GM19467 (cell line): ENCODE measurements at regions not wholly inside any gene's neighbourhood (a gene's known extent, or its start where the extent isn't known, plus 50 kb on each side); places are given as distances from the start of the nearest gene placed in this dataset.
A peak's percentile ranks its signal among the peaks of the same experiment; 100 is the strongest.
"Not testable (repeated sequence)": the region's sequence is repeated elsewhere in the genome, so short reads cannot be mapped to it uniquely, and the experiment has no call there.

Experiments
- ATAC-seq: cut with Tn5 transposase; IDR thresholded peaks from one replicate; pipeline ENCODE4 v1.9.1; 2021; ENCODE audit warnings: mild to moderate bottlenecking, moderate library complexity; ENCODE audit not compliant: unreplicated experiment

- no peak for ATAC-seq
Observed at GRCh38 chr19:28076628-28077027, 1136.3 kb downstream of the UQCRFS1 start.

- no peak for ATAC-seq
Observed at GRCh38 chr19:28075229-28075628, 1137.7 kb downstream of the UQCRFS1 start.

GRCh38 chr19:28074773-28075172 is 1138.2 kb downstream of the UQCRFS1 start:
- peak; percentile 72 for ATAC-seq

DNA sequence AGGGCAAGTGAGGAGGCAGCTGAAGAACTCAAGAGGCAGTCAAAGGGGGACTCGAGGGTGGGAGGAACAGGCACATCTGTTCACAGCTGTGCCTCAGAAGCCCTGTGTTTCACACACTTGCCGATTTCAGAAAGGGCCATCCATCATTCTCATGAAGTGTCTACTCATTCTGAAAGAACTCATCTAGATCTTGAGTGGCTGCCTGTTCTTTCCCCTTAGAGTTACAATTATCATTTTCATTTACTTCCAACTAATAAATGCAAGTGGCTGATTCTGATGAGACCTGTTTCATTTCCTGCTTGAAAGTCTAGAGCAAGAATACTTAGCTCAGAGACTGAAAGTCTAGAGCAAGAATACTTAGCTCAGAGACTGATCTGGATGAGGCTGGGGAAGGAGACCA is 1145.1 kb downstream of the UQCRFS1 start:
- no peak for ATAC-seq

GRCh38 chr19:28066988-28067387 is 1146.0 kb downstream of the UQCRFS1 start:
- ATAC-seq, result no peak

- no peak for ATAC-seq
Observed at GRCh38 chr19:28066161-28066560, 1146.8 kb downstream of the UQCRFS1 start.

- ATAC-seq, result no peak
Observed at GRCh38 chr19:28065026-28065425, 1147.9 kb downstream of the UQCRFS1 start.

- no peak for ATAC-seq
Observed at GRCh38 chr19:28063702-28064101, 1149.2 kb downstream of the UQCRFS1 start.

DNA sequence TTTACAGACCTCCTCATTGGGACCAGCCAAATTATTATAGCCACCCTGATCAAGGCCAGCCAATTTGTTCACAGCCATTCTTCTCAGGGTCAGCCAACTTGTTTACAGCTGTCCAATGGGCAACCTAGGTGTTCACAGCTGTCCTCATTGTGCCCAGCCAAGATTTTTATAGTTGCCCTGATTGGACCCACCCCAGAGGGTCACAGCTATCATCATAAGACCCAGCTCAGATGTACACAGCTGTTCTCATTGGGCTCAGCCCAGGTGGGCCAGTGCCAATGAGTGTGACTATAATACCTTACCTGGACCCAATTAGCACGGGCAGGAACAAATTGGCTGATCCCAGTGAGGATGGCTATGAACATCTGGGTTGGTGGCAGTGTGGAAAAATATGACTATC is 1151.8 kb downstream of the UQCRFS1 start:
- no peak for ATAC-seq

- ATAC-seq, result not testable (repeated sequence)
Observed at GRCh38 chr19:28057026-28057425, 1155.9 kb downstream of the UQCRFS1 start.

DNA sequence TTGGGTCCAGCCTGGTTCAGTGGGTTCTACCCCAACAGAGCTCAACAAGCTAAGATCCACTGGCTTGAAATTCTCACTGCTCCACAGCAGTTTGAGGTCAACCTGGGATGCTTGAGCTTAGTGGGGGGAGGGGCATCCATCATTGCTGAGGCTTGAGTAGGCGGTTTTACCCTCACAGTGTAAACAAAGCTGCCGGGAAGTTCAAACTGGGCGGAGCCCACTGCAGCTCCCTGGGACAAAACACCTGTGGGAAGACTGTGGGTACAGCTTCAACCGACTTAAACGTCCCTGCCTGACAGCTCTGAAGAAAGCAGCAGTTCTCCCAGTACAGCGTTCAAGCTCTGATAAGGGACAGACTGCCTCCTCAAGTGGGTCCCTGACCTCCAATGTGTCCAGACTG is 1161.9 kb downstream of the UQCRFS1 start:
- ATAC-seq, result no peak

DNA sequence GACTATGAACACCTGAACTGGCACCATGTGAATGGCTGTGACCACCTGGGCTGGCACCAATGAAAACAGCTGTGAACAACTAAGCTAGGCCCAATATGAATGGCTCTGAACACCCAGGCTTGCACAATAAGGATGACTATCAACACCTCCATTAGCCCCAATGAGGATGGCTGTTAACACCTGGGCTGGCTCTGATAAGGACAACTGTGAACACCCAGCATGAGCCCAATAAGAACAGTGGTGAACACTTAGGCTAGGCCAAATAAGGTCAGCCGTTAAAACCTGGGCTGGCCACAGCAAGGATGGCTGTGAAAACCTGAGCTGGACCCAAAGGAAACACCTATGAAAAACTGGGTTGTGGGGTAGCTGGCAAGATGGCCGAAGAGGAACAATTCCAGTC is 1163.1 kb downstream of the UQCRFS1 start:
- ATAC-seq, result no peak

DNA sequence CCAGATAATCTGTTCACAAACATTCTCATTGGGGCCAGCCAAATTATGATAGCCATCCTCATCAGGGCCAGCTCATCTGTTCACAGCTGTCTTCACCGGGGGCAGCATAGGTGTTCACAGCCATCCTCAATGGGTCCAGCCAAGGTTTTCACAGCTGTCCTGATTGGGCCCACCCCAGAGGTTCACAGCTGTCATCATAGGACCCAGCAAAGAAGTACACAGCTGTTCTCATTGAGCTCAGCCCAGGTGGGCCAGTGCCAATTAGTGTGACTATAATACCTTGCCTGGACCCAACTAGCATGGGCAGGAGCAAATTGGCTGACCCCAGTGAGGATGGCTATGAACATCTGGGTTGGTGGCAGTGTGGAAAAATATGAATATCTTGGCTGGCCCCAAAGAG is 1166.0 kb downstream of the UQCRFS1 start:
- ATAC-seq, result no peak

DNA sequence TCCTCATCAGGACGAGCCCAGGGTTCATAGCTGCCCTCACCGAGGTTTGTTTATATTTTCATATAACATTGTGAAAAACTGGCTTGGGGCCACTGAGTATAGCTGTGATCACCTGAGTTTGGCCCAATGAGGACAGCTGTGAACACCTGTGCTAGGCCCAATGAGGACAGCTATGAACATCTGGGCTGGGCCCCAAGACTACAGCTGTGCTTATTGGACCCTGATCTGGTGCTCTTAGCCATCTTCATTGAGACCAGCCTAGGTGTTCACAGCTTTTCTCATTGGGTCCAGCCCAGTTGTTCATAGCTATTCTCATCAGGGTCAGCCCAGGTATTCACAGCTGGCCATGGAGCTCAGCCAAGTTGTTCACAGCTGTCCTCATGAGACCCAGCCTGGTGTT is 1167.3 kb downstream of the UQCRFS1 start:
- ATAC-seq, result no peak

DNA sequence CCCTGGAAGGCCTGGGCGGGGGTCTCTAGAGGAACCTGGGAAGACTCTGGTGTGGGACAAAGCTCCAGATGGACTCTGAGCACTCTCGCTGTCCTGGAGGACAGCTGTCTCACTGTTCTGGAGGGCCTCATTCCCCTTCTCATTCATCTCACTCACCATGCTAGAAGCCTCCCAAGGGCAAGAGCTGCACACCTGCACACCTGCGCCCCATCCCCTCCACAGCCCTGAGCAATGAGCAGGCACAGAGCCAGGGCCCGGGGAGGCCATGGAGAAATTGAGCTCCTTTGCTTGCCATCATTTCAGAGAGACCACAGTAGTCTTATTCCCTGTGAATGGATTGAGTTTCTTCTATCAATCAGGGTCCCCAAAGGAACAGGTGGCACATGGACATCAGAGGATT is 1168.5 kb downstream of the UQCRFS1 start:
- no peak for ATAC-seq

GRCh38 chr19:28042516-28042915 is 1170.4 kb downstream of the UQCRFS1 start:
- ATAC-seq, result no peak

GRCh38 chr19:28039677-28040381 is 1173.1 kb downstream of the UQCRFS1 start:
- ATAC-seq, result no peak

GRCh38 chr19:28037186-28037585 is 1175.8 kb downstream of the UQCRFS1 start:
- no peak for ATAC-seq

DNA sequence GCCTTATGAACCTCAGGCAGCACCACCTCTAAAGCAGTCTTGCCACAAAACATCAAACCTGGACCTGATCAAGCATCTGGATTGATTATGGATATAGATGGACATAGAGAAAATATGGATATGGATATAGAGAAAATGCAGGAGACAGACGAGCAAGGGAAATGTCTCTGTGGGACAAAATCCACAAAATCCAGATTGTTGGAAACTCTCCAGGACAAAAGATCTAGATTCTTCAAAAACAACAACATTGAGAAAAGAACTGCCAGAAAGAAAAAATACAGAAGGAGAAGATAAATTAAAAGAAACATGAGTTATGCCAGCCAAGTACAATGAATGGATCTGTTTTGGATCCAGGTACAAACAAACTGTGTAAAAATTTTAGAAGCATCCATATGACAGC is 1176.5 kb downstream of the UQCRFS1 start:
- ATAC-seq, result no peak

DNA sequence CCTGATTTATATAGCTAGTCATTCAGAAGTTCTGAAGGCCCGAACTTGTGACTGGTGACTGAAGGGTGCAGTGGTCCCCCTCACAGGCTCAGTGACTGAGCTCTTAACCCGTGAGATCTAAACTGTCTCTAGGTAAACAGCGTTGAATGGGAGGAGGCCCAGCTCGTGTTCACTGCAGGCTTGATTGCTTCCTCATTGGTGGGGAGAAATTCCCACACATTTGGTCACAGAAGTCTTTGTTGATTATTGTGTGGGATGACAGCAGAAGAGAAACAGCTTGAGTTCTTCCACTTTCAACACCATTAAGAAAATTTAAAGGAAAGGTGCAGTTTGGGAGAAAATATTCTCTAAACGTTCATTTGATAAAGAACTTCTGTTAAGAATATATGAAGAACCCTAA is 1178.0 kb downstream of the UQCRFS1 start:
- ATAC-seq, result no peak

DNA sequence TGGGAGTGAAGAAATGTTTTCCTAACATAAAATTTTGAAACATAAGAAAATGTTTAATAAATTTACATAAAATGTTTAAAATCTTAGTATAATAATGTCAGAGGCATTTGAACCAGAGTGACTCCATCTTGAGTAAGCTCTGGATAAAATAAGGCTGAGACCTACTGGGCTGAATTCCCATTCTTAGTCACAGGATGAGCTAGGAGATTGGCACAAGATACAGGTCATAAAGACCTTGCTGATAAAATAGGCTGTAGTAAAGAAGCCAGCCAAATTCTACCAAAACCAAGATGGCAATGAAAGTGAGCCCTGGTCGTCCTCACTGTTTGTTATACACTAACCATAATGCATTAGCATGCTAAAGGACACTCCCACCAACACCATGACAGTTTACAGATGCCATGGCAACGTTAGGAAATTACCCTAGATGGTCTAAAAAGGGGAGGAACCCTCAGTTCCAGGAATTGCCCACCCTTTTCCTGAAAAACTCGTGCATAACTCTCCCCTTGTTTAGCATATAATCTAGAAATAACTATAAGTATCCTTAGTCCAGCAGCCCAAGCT is 1184.0 kb downstream of the UQCRFS1 start:
- no peak for ATAC-seq

GRCh38 chr19:28027116-28027515 is 1185.8 kb downstream of the UQCRFS1 start:
- no peak for ATAC-seq

DNA sequence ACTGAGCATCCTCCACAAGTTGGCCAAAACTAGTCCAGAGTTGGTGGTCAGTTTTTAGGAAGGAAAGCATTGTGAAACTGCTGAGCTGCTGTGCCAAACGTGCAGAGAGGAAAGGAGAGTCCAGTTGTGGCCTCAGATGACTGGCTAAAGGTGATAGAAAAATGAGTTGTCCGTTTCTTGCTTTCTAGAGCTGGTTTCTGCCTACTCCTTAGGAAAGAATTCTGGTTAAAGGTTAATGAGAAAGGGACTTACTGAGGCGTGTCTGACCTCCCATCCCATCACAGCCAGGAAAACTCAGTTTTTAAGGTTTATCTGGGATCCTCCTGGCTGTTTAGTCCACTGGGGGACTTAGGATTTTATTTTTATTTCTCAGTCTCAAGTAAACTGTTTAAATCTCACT is 1186.3 kb downstream of the UQCRFS1 start:
- no peak for ATAC-seq
